DND-41 (cell line): ENCODE measurements at regions not wholly inside any gene's neighbourhood (a gene's known extent, or its start where the extent isn't known, plus 50 kb on each side); places are given as distances from the start of the nearest gene placed in this dataset.

Source experiments
- CTCF ChIP-seq: IDR thresholded peaks from 2 replicates; pipeline ENCODE4 v1.5.1; 2012; ENCODE audit warnings: borderline replicate concordance, low read length, moderate library complexity, mild to moderate bottlenecking; ENCODE audit not compliant: poor library complexity, severe bottlenecking; ENCODE audit errors: extremely low read depth
- EZH2 ChIP-seq: IDR thresholded peaks from 3 replicates; pipeline ENCODE4 v1.6.1; 2012; ENCODE audit warnings: borderline replicate concordance, low read depth, mild to moderate bottlenecking, moderate library complexity, low read length, inconsistent platforms; ENCODE audit not compliant: severe bottlenecking

- no peak for TF ChIP-seq CTCF
- TF ChIP-seq EZH2: no peak
Observed at GRCh38 chr7:56538541-56539429, 422.6 kb upstream of the NUPR2 start.
